Fibroblast of pulmonary artery (primary cell): ENCODE measurements at regions not wholly inside any gene's neighbourhood (a gene's known extent, or its start where the extent isn't known, plus 50 kb on each side); places are given as distances from the start of the nearest gene placed in this dataset.
"Not testable (repeated sequence)": the region's sequence is repeated elsewhere in the genome, so short reads cannot be mapped to it uniquely, and the experiment has no call there.

Experiments used
- DNase-seq: peaks from one replicate; pipeline ENCODE4 v3.0.0-alpha.2; 2010; ENCODE audit warnings: low read depth
- H3K4me3 ChIP-seq: replicated peaks from 2 replicates; pipeline ENCODE4 v1.5.1; 2011; ENCODE audit warnings: low read depth, mild to moderate bottlenecking, control low read depth, low read length, moderate library complexity
- TF ChIP-seq, protein P1 (sequence below): IDR thresholded peaks from 2 replicates; pipeline ENCODE4 v1.5.1; 2011; ENCODE audit warnings: mild to moderate bottlenecking, control low read depth, low read length, inconsistent platforms; ENCODE audit errors: missing control alignments

- TF ChIP-seq, protein P1, sequence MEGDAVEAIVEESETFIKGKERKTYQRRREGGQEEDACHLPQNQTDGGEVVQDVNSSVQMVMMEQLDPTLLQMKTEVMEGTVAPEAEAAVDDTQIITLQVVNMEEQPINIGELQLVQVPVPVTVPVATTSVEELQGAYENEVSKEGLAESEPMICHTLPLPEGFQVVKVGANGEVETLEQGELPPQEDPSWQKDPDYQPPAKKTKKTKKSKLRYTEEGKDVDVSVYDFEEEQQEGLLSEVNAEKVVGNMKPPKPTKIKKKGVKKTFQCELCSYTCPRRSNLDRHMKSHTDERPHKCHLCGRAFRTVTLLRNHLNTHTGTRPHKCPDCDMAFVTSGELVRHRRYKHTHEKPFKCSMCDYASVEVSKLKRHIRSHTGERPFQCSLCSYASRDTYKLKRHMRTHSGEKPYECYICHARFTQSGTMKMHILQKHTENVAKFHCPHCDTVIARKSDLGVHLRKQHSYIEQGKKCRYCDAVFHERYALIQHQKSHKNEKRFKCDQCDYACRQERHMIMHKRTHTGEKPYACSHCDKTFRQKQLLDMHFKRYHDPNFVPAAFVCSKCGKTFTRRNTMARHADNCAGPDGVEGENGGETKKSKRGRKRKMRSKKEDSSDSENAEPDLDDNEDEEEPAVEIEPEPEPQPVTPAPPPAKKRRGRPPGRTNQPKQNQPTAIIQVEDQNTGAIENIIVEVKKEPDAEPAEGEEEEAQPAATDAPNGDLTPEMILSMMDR = no peak
- no peak overlapping the region for H3K4me3 ChIP-seq
- DNase-seq = no peak
Observed at GRCh38 chr7:145850636-145851035, 266.0 kb upstream of the CNTNAP2 start.

GRCh38 chr7:145848691-145849090 is 267.9 kb upstream of the CNTNAP2 start:
- no peak for DNase-seq

DNA sequence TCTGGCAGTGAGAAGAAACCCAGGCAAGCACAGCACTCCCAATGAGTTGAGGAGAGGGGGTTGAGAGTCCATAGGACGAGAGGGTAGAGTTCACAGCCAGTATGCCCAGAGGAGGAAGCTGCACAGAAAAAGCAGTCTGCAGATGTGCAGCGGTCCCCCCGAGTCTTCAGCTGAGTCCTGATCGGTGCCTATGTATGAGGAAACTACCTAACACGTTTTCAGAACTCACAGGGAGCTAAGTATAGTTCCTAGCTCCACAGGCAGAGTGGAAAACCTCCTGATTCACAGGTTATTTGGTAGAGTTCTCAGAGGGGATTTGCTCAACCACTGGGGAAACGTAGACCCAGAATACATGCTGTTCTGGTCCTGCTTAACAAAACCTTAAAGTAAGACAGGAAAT is 271.3 kb upstream of the CNTNAP2 start:
- TF ChIP-seq, protein P1 = no peak
- H3K4me3 ChIP-seq = no peak overlapping the region
- DNase-seq = no peak

More at GRCh38 chr7:145848691-145849090, 267.9 kb upstream of the CNTNAP2 start:
- TF ChIP-seq, protein P1 = no peak
- H3K4me3 ChIP-seq = no peak overlapping the region

GRCh38 chr7:145839814-145840213 is 276.8 kb upstream of the CNTNAP2 start:
- TF ChIP-seq, protein P1 = no peak
- DNase-seq = no peak
- H3K4me3 ChIP-seq = no peak overlapping the region

DNA sequence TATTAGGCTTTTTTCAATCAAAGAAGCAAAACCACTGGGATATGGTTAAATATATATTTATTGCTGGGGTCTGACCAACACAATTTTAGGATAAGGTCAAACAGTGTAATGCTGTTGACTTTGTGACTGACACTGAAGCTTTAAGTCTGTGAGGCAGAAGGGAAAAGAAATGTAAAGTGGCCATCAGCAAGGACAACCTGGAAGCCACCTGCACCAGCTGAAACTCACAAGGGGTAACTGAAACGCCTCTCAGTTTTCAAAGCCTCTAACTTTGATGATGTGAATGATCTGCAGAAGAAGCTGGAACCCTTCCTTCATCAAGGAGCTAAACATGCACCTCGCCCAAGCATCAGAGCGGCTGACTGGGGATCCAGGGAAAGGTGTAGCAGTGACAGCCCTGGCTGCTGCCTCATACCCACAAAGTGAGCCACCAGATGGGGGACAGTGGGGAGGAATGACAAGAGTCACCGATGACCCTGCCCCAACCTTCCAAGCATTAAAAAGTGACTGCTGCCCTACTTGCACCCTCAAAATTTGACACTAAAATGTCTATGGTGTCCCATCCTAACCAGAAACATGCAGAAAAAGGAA is 284.9 kb upstream of the CNTNAP2 start:
- H3K4me3 ChIP-seq = no peak overlapping the region
- no peak for DNase-seq
- TF ChIP-seq, protein P1 = no peak

DNA sequence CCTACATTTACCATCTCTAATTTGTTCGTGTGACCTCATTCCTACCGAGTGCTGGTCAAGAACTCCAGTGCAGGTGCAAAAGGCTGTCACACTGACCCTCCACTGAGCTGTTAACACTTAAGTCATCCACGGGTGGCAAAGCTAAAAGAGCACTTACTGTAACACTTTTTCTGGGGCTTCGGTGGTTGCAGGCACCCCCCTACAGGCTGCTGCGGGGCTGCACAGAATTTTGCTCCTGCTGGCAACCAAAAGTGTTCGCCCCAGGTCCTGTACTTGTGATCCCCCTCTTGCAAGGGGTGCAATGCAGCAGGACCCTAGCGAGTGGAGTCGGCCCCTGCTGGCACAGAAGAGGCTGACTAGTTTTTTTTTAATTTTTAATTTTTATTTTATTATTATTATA is 298.9 kb upstream of the CNTNAP2 start:
- no peak overlapping the region for H3K4me3 ChIP-seq
- DNase-seq = no peak
- TF ChIP-seq, protein P1 = no peak

DNA sequence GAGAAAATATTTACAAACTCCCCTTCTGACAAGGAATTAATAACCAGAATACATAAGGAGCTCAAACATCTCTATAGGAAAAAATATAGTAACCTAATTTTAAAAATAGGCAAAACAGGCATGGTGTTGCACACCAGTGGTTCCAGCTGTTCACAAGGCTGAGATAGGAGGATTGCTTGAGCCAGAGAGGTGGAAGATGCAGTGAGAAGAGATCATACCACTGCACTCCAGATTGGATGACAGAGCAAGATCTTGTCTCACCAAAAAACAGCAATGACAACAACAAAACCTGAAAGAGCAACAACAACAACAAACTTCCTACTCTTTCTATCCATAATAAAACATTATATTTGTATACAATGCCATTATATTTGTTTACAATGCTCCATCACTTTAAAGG is 304.4 kb upstream of the CNTNAP2 start:
- no peak for DNase-seq
- TF ChIP-seq, protein P1 = no peak
- no peak overlapping the region for H3K4me3 ChIP-seq

DNA sequence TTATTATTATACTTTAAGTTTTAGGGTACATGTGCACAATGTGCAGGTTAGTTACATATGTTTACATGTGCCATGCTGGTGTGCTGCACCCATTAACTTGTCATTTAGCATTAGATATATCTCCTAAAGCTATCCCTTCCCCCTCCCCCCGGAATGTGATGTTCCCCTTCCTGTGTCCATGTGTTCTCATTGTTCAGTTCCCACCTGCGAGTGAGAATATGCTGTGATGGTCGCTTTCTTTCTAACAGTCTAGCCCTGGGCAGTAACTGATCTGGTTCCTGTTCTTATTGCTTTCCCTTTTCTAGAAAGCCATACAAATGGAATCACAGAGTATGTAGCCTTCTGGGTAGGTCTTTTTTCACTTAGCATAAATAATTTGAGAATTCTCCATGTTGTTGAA is 311.1 kb upstream of the CNTNAP2 start:
- not testable (repeated sequence) for DNase-seq, H3K4me3 ChIP-seq
